H4 (cell line): ENCODE measurements at regions not wholly inside any gene's neighbourhood (a gene's known extent, or its start where the extent isn't known, plus 50 kb on each side); places are given as distances from the start of the nearest gene placed in this dataset.

Experiments used
- DNase-seq: peaks from one replicate; pipeline ENCODE4 v3.0.0-alpha.2; 2015; ENCODE audit warnings: low spot score

GRCh38 chr11:86119906-86120305, 51.0 kb upstream of the PICALM start:
- no peak for DNase-seq

- DNase-seq = no peak
Measured at GRCh38 chr11:86119077-86119476, 50.2 kb upstream of the PICALM start.
